PC-3 (cell line): ENCODE measurements at regions not wholly inside any gene's neighbourhood (a gene's known extent, or its start where the extent isn't known, plus 50 kb on each side); places are given as distances from the start of the nearest gene placed in this dataset.

Experiments used
- EZH2phosphoT487 ChIP-seq: fragments of 300-600 bp; sonication (generic); IDR thresholded peaks from 2 replicates; pipeline ENCODE4 v1.6.1; 2018; ENCODE audit warnings: mild to moderate bottlenecking, antibody characterized with exemption, low read length, borderline replicate concordance
- TF ChIP-seq, protein P1 (sequence below): fragments of 300-600 bp; sonication (generic); conservative IDR thresholded peaks from 2 replicates; pipeline ENCODE4 v1.5.1; 2017; ENCODE audit warnings: antibody characterized with exemption, low read depth, mild to moderate bottlenecking, low read length

DNA sequence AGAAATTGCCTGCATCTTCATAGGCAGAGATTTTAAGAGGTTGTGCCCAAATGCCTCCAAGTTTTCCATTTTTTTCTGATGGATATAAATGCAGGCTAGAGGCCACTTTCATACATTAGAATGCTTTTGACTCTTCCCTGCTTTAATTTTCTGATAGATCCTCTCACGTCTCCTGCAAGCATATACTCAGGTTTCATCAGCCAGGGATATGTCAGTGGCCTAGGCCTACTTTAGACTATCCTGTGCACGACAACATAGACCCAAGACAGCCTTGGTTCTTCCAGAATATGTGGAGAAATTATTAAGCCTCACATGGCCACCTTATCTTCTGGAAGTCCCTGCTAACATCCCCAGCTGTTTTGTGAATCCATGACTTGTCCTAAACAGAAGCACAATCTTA, 415.9 kb downstream of the TDRD15 start:
- TF ChIP-seq, protein P1, sequence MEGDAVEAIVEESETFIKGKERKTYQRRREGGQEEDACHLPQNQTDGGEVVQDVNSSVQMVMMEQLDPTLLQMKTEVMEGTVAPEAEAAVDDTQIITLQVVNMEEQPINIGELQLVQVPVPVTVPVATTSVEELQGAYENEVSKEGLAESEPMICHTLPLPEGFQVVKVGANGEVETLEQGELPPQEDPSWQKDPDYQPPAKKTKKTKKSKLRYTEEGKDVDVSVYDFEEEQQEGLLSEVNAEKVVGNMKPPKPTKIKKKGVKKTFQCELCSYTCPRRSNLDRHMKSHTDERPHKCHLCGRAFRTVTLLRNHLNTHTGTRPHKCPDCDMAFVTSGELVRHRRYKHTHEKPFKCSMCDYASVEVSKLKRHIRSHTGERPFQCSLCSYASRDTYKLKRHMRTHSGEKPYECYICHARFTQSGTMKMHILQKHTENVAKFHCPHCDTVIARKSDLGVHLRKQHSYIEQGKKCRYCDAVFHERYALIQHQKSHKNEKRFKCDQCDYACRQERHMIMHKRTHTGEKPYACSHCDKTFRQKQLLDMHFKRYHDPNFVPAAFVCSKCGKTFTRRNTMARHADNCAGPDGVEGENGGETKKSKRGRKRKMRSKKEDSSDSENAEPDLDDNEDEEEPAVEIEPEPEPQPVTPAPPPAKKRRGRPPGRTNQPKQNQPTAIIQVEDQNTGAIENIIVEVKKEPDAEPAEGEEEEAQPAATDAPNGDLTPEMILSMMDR = no peak
- TF ChIP-seq EZH2phosphoT487 = no peak
